Activated CD8-positive, alpha-beta memory T cell treated with anti-CD3 and anti-CD28 coated beads, Interleukin-2, amount 50 U/mL, for 24 hours (primary cell): ENCODE measurements at regions not wholly inside any gene's neighbourhood (a gene's known extent, or its start where the extent isn't known, plus 50 kb on each side); places are given as distances from the start of the nearest gene placed in this dataset.

Source experiments
- DNase-seq: peaks from one replicate; pipeline ENCODE4 v3.0.0-alpha.2; 2020; ENCODE audit errors: extremely low read depth

DNA sequence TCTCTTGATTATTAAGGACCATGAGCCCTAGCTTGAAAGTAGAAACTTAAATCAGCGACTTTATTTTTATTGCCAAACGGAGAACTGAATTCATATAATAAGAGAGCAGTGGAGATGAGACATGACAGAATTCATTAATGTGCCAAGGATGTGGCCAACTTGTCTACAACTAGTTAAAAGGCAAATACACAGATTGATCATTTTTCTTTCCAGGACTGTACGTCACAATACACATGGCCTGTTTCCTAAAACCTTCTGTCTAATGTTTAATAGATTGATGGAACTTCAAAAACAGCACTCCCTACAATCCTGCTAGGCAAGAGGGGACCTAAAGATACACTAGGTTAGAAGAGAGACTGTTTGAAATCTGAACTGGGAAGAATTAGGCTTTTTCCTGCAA, 647.8 kb downstream of the SATB2 start:
- no peak for DNase-seq

GRCh38 chr2:198807131-198807530, 650.6 kb downstream of the SATB2 start:
- no peak for DNase-seq

GRCh38 chr2:198795419-198795818, 662.3 kb downstream of the SATB2 start:
- DNase-seq = no peak

DNA sequence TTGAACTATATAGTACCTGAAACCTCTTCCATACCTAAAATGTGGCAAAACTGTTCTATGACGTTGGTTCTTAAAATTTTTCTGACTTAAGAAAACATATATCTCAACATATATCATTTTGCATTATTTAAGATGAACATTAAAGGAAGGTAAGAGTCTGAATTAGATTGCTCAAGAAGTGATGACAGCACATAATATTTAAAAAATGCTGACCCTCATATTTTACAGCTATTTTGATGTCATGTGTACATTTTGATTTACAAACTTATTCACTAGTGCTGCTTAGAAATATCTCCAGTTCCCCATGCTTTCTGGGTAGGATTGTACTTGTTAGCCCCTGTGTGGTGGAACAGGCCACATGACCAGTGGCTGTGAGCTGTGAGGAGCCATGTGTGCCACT, 666.1 kb downstream of the SATB2 start:
- DNase-seq = no peak

GRCh38 chr2:198788676-198789075, 669.1 kb downstream of the SATB2 start:
- no peak for DNase-seq

DNA sequence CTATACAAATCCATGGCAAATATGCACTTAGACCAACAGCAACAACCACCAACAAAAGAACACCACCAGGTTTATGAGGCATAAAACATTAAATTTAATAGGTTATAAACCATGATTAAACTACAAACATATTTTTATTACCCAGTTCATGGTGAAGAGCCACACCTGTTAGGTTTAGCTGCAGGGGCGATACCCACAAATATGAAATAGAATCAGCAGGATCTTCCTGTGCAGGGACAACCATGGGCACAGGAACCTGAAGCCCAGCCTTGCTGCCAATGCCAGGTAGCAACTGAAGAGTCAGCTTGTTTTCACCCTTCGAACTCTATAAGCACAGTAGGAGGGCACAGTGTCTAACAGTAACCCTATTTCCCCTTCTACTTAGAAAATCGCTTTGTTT, 675.0 kb downstream of the SATB2 start:
- no peak for DNase-seq

DNA sequence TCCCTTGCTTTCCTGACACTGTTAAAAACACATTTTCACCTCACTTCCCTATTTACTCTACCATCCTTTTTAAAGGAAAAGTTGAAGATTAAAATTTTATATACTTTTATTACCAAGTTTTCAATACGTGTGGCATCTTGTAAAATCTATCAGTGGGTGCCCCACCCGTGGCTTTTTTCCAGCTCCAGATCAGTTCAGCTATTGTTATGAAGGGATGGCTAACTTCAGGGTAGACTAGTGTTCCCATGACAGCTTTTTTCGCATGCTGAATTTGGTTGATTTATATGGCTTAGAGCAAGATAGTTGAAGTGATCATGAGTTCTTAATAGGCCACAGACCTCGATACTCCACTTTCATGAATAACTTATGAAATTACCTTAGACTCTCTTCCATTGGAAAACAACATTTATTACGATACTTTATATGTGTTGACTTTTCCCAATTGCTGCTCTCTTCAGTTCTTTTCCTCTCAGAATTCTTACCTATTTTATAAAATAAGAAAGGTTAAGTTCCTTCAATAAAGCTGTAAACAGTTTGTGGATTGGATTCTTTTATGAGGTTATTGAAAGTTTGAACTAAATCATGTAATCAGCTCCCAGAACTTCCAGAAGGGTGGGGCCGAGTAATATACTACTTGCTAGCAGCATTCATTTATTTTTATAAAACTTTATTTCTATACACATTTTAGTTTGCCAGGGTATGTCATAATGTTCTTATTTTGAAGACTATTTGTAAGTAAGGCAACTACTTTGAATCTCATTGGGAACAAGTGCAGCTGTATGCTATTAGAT, 680.9 kb downstream of the SATB2 start:
- DNase-seq = no peak

- no peak for DNase-seq
These were observed 682.0 kb downstream of the SATB2 start for GRCh38 chr2:198775737-198776136.

GRCh38 chr2:198774576-198774975, 683.2 kb downstream of the SATB2 start:
- DNase-seq = no peak

- DNase-seq = no peak
These were observed 690.0 kb downstream of the SATB2 start for GRCh38 chr2:198767694-198768093.

GRCh38 chr2:198763793-198764192, 693.9 kb downstream of the SATB2 start:
- DNase-seq = no peak

- DNase-seq = no peak
These were observed 695.3 kb downstream of the SATB2 start for GRCh38 chr2:198762441-198762840.

- no peak for DNase-seq
These were observed 700.7 kb downstream of the SATB2 start for GRCh38 chr2:198757069-198757468.

DNA sequence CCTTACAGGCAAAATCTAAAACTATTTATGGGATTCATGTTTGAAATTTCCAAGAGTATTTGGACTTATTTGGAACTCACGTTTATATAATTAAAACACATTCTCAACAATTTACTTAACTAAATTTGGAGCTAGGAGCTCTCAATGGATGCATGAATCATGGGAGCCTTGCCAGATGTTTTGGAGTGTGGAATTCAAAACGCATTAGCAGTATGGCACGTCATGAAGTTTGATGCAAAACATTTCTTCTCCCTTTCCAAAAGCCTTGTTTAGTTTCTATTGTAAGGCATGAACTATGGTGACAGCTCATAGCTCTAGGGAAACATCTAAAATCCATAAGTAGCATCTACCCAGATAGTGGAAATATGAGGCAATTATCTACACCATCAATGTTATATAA, 701.6 kb downstream of the SATB2 start:
- no peak for DNase-seq

- DNase-seq = no peak
These were observed 704.6 kb downstream of the SATB2 start for GRCh38 chr2:198753101-198753500.

DNA sequence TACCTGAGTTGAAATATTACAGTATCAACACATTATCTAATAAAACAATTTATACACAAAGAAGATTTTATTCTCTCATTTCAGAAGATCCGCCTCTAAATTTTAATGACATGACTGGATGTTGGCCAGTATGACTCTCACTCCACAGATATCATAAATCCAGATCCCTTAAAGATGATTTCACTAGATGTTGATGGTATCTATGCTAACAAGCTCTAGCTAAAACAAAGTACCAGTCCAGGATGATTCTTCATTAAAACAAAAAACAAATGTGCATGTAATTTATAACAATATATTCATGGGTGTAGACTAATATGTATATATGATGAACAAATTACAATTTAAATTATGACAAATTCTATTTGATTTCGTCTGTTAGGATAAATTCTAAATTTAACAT, 708.4 kb downstream of the SATB2 start:
- DNase-seq = no peak

DNA sequence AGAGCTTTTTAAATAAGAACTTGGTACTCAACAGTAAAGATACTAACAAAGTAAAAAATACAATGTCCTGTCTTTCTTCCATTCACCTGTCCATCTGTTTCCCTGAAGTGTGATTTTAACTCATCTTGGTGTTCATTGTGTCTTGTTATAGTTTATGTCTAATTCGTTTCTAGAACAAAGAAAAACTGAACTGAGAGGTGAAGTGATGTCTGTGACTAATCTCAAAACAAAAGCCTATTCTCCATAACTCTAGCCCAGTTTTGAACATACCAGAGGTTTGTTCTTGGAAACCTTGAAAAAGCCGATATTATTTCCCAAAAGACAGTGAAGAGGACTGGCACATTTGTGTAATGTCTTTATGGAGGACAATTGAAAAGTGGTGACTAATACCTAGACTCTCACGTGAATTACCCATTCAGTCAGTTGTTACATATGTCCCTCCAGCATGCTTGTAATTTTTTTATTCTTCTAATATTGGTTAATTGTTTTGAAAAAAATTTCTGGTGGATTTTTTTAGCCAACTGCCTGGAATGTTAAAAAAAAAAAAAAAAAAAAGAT, 725.8 kb downstream of the SATB2 start:
- no peak for DNase-seq

GRCh38 chr2:198720266-198720665, 737.5 kb downstream of the SATB2 start:
- DNase-seq = no peak

DNA sequence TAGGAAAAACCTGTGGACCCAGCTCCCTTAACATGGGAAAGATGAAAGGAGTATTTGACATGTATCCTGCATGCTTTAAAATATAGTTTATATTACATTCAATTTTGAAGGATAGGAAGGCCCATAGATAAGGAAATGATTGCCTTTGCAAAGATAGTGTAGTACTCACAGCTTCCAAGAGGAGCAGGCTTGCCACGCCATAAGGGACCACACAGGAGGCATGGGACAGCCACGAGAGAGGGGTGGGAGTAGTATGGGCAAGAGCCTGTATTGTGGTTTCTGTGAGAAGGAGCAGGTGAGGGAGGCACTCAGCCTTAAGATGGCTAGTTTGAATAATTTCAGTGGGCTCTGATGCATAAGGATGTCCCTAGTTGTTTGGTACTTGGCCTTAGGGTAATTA, 740.3 kb downstream of the SATB2 start:
- no peak for DNase-seq

GRCh38 chr2:198715302-198715835, 742.4 kb downstream of the SATB2 start:
- DNase-seq = no peak

DNA sequence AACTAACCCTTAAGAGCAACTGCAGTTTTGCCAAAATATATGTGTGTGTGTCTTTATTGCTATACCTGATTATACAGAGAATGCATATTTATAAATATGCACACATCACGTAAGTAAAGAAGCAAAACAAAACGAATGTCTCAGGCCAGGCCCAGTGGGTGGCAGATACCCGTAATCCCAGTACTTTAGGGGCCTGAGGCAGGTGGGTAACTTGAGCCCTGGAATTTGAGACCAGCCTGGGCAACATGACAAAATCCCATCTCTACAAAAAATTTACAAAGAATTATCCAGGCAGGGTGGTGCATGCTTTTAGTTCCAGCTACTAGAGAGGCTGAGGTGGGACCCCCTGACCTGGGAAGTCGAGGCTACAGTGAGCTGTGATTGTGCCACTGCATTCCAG, 745.3 kb downstream of the SATB2 start:
- no peak for DNase-seq

GRCh38 chr2:198711484-198711883, 746.3 kb downstream of the SATB2 start:
- DNase-seq = no peak

DNA sequence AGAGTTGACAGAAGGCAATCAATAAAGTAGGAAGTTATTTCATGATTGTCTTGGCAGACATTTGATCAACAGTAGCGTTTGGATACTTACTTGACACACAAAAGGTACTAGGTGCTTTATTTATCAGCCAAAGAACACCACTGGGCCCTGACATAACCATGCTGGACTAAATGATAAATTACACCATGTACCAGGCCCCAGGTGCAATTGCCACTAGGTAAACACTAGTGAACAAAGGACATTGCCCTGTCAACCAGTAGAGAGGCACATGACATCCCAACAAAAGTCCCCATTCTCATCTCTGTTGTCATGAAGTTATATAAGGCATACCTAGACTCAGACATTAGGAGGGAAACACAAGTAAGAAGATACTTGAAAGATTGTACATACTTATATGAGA, 747.2 kb downstream of the SATB2 start:
- DNase-seq = no peak
